ENCODE measurements at regions not wholly inside any gene's neighbourhood (a gene's known extent, or its start where the extent isn't known, plus 50 kb on each side); places are given as distances from the start of the nearest gene placed in this dataset.
"Not testable (repeated sequence)": the region's sequence is repeated elsewhere in the genome, so short reads cannot be mapped to it uniquely, and the experiment has no call there.

- Histone ChIP-seq H3K36me3 (ENCODE audit: control insufficient read depth in 2 of 2, extremely low read depth in 1 of 2, insufficient read depth in 2 of 2, low read length in 2 of 2) (no peaks in the 10 kb centered on the region), H3K9ac (replicated peaks; ENCODE audit: extremely low read depth, insufficient read depth, low read length) (no peak overlapping the region), H3K27me3 (ENCODE audit: control insufficient read depth in 2 of 2, insufficient read depth in 2 of 2, low read length in 2 of 2) (no peaks in the 10 kb centered on the region), H3K9me1 (replicated peaks; ENCODE audit: control insufficient read depth, extremely low read depth, insufficient read depth, low read length) (no peaks in the 10 kb centered on the region), H3K4me2 (ENCODE audit: insufficient read depth, low read length) (no peak overlapping the region), H2AFZ (ENCODE audit: low read depth, low read length) (no peak overlapping the region), H4K20me1 (replicated peaks; ENCODE audit: control insufficient read depth, extremely low read depth, insufficient read depth, low read length) (no peaks in the 10 kb centered on the region), H3K4me1 (ENCODE audit: control insufficient read depth, extremely low read depth, insufficient read depth, low read length) (no peaks in the 10 kb centered on the region), H3K79me2 (ENCODE audit: control insufficient read depth, insufficient read depth, low read length) (no peaks in the 10 kb centered on the region), H3K27ac (ENCODE audit: insufficient read depth, low read depth, low read length) (no peak overlapping the region), H3K4me3 (replicated peaks in 1 of 3; ENCODE audit: insufficient read depth in 1 of 3, low read depth in 1 of 3, low read length in 3 of 3) (no peak overlapping the region), H3K9me3 (replicated peaks; ENCODE audit: control insufficient read depth, insufficient read depth, low read length) (no peaks in the 10 kb centered on the region)
- FAIRE-seq = no peak
- ChIA-PET CTCF (no interaction called here), POLR2A (no interaction called here)
- DNase-seq (ENCODE audit: low read depth, low spot score) = no peak
- BruUV-seq (replicated peaks) = no TSS peak
- intact Hi-C loops (cut with micrococcal nuclease) (no loop called here), dilution Hi-C loops (cut with MboI; ENCODE audit: extremely low pct_ligation_motif_present, low sequenced_read_pairs) (no loop called here)
- TF ChIP-seq MAX (IDR thresholded peaks at IDR 0.05; ENCODE audit: insufficient read depth, insufficient read length) (no peak), MYC (IDR thresholded peaks at IDR 0.05; ENCODE audit: low read depth, low read length) (no peak), POLR2A (IDR thresholded peaks at IDR 0.05; ENCODE audit: low read depth, low read length) (no peak), JUN (IDR thresholded peaks at IDR 0.05; ENCODE audit: borderline replicate concordance, insufficient read depth, insufficient read length, low read depth) (no peak)
Observed at GRCh38 chr1:196114193-196114592, 494.0 kb downstream of the KCNT2 start.

- POLR2A ChIA-PET; H2AFZ ChIP-seq (ENCODE audit: low read depth, low read length); H3K4me3 ChIP-seq (replicated peaks in 1 of 3; ENCODE audit: insufficient read depth in 1 of 3, low read depth in 1 of 3, low read length in 3 of 3); H3K9me3 ChIP-seq (replicated peaks; ENCODE audit: control insufficient read depth, insufficient read depth, low read length); H3K36me3 ChIP-seq (ENCODE audit: control insufficient read depth in 2 of 2, extremely low read depth in 1 of 2, insufficient read depth in 2 of 2, low read length in 2 of 2); H3K4me1 ChIP-seq (ENCODE audit: control insufficient read depth, extremely low read depth, insufficient read depth, low read length); CTCF ChIA-PET; H4K20me1 ChIP-seq (replicated peaks; ENCODE audit: control insufficient read depth, extremely low read depth, insufficient read depth, low read length); H3K27ac ChIP-seq (ENCODE audit: insufficient read depth, low read depth, low read length); H3K27me3 ChIP-seq (ENCODE audit: control insufficient read depth in 2 of 2, insufficient read depth in 2 of 2, low read length in 2 of 2); FAIRE-seq; BruUV-seq (replicated peaks); DNase-seq (ENCODE audit: low read depth, low spot score); H3K4me2 ChIP-seq (ENCODE audit: insufficient read depth, low read length); H3K9me1 ChIP-seq (replicated peaks; ENCODE audit: control insufficient read depth, extremely low read depth, insufficient read depth, low read length); H3K9ac ChIP-seq (replicated peaks; ENCODE audit: extremely low read depth, insufficient read depth, low read length); dilution Hi-C loops (cut with MboI; ENCODE audit: extremely low pct_ligation_motif_present, low sequenced_read_pairs); intact Hi-C loops (cut with micrococcal nuclease); H3K79me2 ChIP-seq (ENCODE audit: control insufficient read depth, insufficient read depth, low read length): not testable (repeated sequence)
Observed at GRCh38 chr1:196108990-196109389, 499.2 kb downstream of the KCNT2 start.
